GM23338 (cell line): ENCODE measurements at regions not wholly inside any gene's neighbourhood (a gene's known extent, or its start where the extent isn't known, plus 50 kb on each side); places are given as distances from the start of the nearest gene placed in this dataset.
"Not testable (repeated sequence)": the region's sequence is repeated elsewhere in the genome, so short reads cannot be mapped to it uniquely, and the experiment has no call there.

Experiments used
- ATAC-seq: fragments of 200-7000 bp; cut with Tn5 transposase; 3 replicates; pipeline ENCODE4 v1.9.1; 2020
- DNase-seq: peaks from one replicate; pipeline ENCODE4 v3.0.0-alpha.2; 2015; ENCODE audit warnings: low spot score
- H2AFZ ChIP-seq: fragments of 200-600 bp; sonication (generic); 2 replicates; pipeline ENCODE4 v1.8.0; 2016; ENCODE audit warnings: antibody characterized with exemption, mild to moderate bottlenecking, moderate library complexity
- H3F3A ChIP-seq: fragments of 200-600 bp; sonication (generic); replicated peaks from 2 replicates; pipeline ENCODE4 v1.8.0; 2017; ENCODE audit warnings: antibody characterized with exemption, mixed run types, low read depth
- H3K27ac ChIP-seq: fragments of 200-600 bp; sonication (generic); 2 replicates; pipeline ENCODE4 v1.6.1; 2016; ENCODE audit warnings: low read depth
- H3K27me3 ChIP-seq: fragments of 200-600 bp; sonication (generic); 2 replicates; pipeline ENCODE4 v1.8.0; 2016; ENCODE audit warnings: mild to moderate bottlenecking, mixed run types, moderate library complexity; ENCODE audit not compliant: insufficient read depth
- H3K36me3 ChIP-seq: fragments of 200-600 bp; sonication (generic); 2 replicates; pipeline ENCODE4 v1.8.0; 2016; ENCODE audit warnings: mild to moderate bottlenecking; ENCODE audit not compliant: insufficient read depth
- H3K4me1 ChIP-seq: fragments of 200-600 bp; sonication (generic); 2 replicates; pipeline ENCODE4 v1.8.0; 2016; ENCODE audit warnings: mild to moderate bottlenecking, moderate library complexity; ENCODE audit not compliant: insufficient read depth
- H3K4me2 ChIP-seq: fragments of 200-600 bp; sonication (generic); 2 replicates; pipeline ENCODE4 v1.7.1; 2017; ENCODE audit warnings: mixed run types
- H3K4me3 ChIP-seq: fragments of 200-600 bp; sonication (generic); 2 replicates; pipeline ENCODE4 v1.6.1; 2016; ENCODE audit warnings: mixed run types
- H3K79me2 ChIP-seq: fragments of 200-600 bp; sonication (generic); replicated peaks from 2 replicates; pipeline ENCODE4 v1.8.0; 2017; ENCODE audit warnings: mild to moderate bottlenecking; ENCODE audit not compliant: insufficient read depth
- H3K9me2 ChIP-seq: fragments of 200-600 bp; sonication (generic); 2 replicates; pipeline ENCODE4 v1.8.0; 2017; ENCODE audit not compliant: insufficient read depth
- H4K20me1 ChIP-seq: fragments of 200-600 bp; sonication (generic); replicated peaks from 2 replicates; pipeline ENCODE4 v1.8.0; 2017; ENCODE audit warnings: mild to moderate bottlenecking; ENCODE audit not compliant: insufficient read depth
- H3K27ac Mint-ChIP-seq: 2 replicates; pipeline ENCODE4 v1.8.0; 2020; ENCODE audit warnings: inconsistent platforms, mild to moderate bottlenecking, moderate library complexity, mixed read lengths
- H3K27me3 Mint-ChIP-seq: 3 replicates; pipeline ENCODE4 v1.8.0; 2022; ENCODE audit warnings: low read depth, mild to moderate bottlenecking, moderate library complexity, mixed read lengths, inconsistent platforms; ENCODE audit not compliant: insufficient read depth, poor library complexity
- H3K36me3 Mint-ChIP-seq: 3 replicates; pipeline ENCODE4 v1.8.0; 2021; ENCODE audit warnings: low read depth, mild to moderate bottlenecking, inconsistent platforms, moderate library complexity, mixed read lengths
- H3K4me1 Mint-ChIP-seq: 3 replicates; pipeline ENCODE4 v1.8.0; 2020; ENCODE audit warnings: mild to moderate bottlenecking, inconsistent platforms, mixed read lengths
- H3K4me3 Mint-ChIP-seq: 3 replicates; pipeline ENCODE4 v1.8.0; 2021; ENCODE audit warnings: moderate library complexity, mild to moderate bottlenecking, inconsistent platforms, mixed read lengths
- H3K9me3 Mint-ChIP-seq: 3 replicates; pipeline ENCODE4 v1.8.0; 2020; ENCODE audit warnings: moderate library complexity, mild to moderate bottlenecking, inconsistent platforms, mixed read lengths
- CREB1 ChIP-seq: fragments of 250-450 bp; sonication (Bioruptor Pico); IDR thresholded peaks from 2 replicates; pipeline ENCODE4 v1.5.0; 2020; ENCODE audit warnings: low read depth, mild to moderate bottlenecking, moderate library complexity
- ETS1 ChIP-seq: IDR thresholded peaks from 2 replicates; pipeline ENCODE4 v1.6.1; 2016; ENCODE audit warnings: antibody characterized with exemption
- EZH2 ChIP-seq: fragments of 200-600 bp; sonication (generic); IDR thresholded peaks from one replicate; pipeline ENCODE4 v1.8.0; 2017; ENCODE audit warnings: antibody characterized with exemption, mild to moderate bottlenecking, low read depth; ENCODE audit not compliant: unreplicated experiment
- EZH2phosphoT487 ChIP-seq: fragments of 200-600 bp; sonication (generic); IDR thresholded peaks from one replicate; pipeline ENCODE4 v1.8.1; 2018; ENCODE audit warnings: antibody characterized with exemption; ENCODE audit not compliant: unreplicated experiment
- JUNB ChIP-seq: IDR thresholded peaks from one replicate; pipeline ENCODE4 v1.6.1; 2016; ENCODE audit warnings: antibody characterized with exemption; ENCODE audit not compliant: unreplicated experiment
- NANOG ChIP-seq: IDR thresholded peaks from 2 replicates; pipeline ENCODE4 v1.6.1; 2016; ENCODE audit warnings: antibody characterized with exemption, borderline replicate concordance
- POLR2AphosphoS5 ChIP-seq: IDR thresholded peaks from 2 replicates; pipeline ENCODE4 v1.6.1; 2016; ENCODE audit warnings: antibody characterized with exemption, low read depth
- ZNF331 ChIP-seq: fragments of 250-450 bp; sonication (Bioruptor Pico); IDR thresholded peaks from 2 replicates; pipeline ENCODE4 v1.5.0; 2020; ENCODE audit warnings: low read depth, mild to moderate bottlenecking, moderate library complexity
- ZNF462 ChIP-seq: fragments of 250-450 bp; sonication (Bioruptor Pico); IDR thresholded peaks from 2 replicates; pipeline ENCODE4 v1.5.0; 2020; ENCODE audit warnings: mild to moderate bottlenecking, moderate library complexity
- TF ChIP-seq, protein P1 (sequence below), 2 experiments: fragments of 200-600 bp in 1 of 2; sonication (generic) in 1 of 2; conservative IDR thresholded peaks; 2 replicates each; pipeline versions ENCODE4 v1.5.1 to v1.6.1; 2016 to 2017; ENCODE audit warnings: antibody characterized with exemption in 2 of 2, low read depth in 2 of 2, mild to moderate bottlenecking in 2 of 2, moderate library complexity in 1 of 2

DNA sequence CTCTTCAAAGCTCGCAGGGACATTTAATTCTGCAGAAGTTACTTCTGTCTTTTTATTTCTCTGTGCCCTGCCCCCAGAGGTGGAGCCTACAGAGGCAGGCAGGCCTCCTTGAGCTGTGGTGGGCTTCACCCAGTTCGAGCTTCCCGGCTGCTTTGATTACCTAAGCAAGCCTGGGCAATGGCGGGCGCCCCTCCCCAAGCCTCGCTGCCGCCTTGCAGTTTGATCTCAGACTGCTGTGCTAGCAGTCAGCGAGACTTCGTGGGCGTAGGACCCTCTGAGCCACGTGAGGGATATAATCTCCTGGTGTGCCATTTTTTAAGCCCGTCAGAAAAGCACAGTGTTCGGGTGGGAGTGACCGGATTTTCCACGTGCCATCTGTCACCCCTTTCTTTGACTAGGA, 1322.9 kb upstream of the ACO1 start:
- not testable (repeated sequence) for H3K4me1 Mint-ChIP-seq, H3K4me3 ChIP-seq, H3K4me3 Mint-ChIP-seq, H3F3A ChIP-seq, H3K79me2 ChIP-seq, H3K27me3 Mint-ChIP-seq, H3K4me1 ChIP-seq, H3K27ac ChIP-seq, H3K9me2 ChIP-seq, ATAC-seq, H3K27ac Mint-ChIP-seq, H2AFZ ChIP-seq, H3K27me3 ChIP-seq, DNase-seq, H3K36me3 ChIP-seq, H3K4me2 ChIP-seq, H4K20me1 ChIP-seq
- Mint-ChIP-seq H3K36me3 (peaks cover 11% of the 10 kb centered on the region), H3K9me3 (peaks cover 16% of the 10 kb centered on the region)

GRCh38 chr9:31065691-31066090, 1318.8 kb upstream of the ACO1 start:
- no peak overlapping the region for H3K4me3 Mint-ChIP-seq
- DNase-seq (no peak), ATAC-seq (no peak)
- peaks cover 18% of the 10 kb centered on the region for H3K9me3 Mint-ChIP-seq
- Histone ChIP-seq H3K9me2 (0 out of 2 replicates have a peak, but pooled peaks cover 4% of the 10 kb centered on the region), H3F3A (no peaks in the 10 kb centered on the region), H3K4me2 (no peak overlapping the region), H3K27ac (no peak overlapping the region), H3K27me3 (no peaks in the 10 kb centered on the region), H3K4me3 (no peak overlapping the region), H3K4me1 (no peaks in the 10 kb centered on the region), H2AFZ (no peak overlapping the region), H4K20me1 (no peaks in the 10 kb centered on the region), H3K36me3 (no peaks in the 10 kb centered on the region), H3K79me2 (no peaks in the 10 kb centered on the region)
- peaks cover 10% of the 10 kb centered on the region for H3K36me3 Mint-ChIP-seq
- peaks cover 2% of the 10 kb centered on the region for H3K27me3 Mint-ChIP-seq
- H3K4me1 Mint-ChIP-seq: no peaks in the 10 kb centered on the region
- H3K27ac Mint-ChIP-seq: no peak overlapping the region
- TF ChIP-seq CREB1 (CRISPR knock-in tag) (no peak), ZNF462 (CRISPR knock-in tag) (no peak), JUNB (no peak), EZH2phosphoT487 (no peak), NANOG (no peak), EZH2 (no peak), POLR2AphosphoS5 (no peak), ZNF331 (no peak), ETS1 (no peak)
- TF ChIP-seq, protein P1, sequence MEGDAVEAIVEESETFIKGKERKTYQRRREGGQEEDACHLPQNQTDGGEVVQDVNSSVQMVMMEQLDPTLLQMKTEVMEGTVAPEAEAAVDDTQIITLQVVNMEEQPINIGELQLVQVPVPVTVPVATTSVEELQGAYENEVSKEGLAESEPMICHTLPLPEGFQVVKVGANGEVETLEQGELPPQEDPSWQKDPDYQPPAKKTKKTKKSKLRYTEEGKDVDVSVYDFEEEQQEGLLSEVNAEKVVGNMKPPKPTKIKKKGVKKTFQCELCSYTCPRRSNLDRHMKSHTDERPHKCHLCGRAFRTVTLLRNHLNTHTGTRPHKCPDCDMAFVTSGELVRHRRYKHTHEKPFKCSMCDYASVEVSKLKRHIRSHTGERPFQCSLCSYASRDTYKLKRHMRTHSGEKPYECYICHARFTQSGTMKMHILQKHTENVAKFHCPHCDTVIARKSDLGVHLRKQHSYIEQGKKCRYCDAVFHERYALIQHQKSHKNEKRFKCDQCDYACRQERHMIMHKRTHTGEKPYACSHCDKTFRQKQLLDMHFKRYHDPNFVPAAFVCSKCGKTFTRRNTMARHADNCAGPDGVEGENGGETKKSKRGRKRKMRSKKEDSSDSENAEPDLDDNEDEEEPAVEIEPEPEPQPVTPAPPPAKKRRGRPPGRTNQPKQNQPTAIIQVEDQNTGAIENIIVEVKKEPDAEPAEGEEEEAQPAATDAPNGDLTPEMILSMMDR (conservative IDR thresholded peaks at IDR 0.05; ENCODE audit: low read depth in 2 of 2): no peak
